ENCODE measurements at regions not wholly inside any gene's neighbourhood (a gene's known extent, or its start where the extent isn't known, plus 50 kb on each side); places are given as distances from the start of the nearest gene placed in this dataset.

DNA sequence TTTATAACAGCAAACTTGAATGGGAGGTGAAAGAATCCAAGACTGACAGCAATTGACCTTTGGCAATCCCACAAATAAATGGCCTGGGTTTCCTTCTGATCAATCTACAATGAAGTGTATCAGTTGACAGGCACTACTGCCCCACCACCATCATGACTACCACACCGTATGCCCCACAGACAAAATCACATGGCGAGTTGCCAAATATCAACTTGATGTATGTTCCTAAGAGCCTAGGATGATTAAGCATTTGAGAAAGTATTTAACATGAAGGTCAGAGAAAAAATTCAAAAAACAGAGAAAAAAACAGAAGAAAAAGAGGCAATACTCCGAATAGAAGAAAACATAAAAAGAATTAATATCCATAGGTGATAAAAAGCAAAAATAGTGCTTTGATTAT, 215.9 kb upstream of the STAC start (continued):
- TF ChIP-seq, protein P1, sequence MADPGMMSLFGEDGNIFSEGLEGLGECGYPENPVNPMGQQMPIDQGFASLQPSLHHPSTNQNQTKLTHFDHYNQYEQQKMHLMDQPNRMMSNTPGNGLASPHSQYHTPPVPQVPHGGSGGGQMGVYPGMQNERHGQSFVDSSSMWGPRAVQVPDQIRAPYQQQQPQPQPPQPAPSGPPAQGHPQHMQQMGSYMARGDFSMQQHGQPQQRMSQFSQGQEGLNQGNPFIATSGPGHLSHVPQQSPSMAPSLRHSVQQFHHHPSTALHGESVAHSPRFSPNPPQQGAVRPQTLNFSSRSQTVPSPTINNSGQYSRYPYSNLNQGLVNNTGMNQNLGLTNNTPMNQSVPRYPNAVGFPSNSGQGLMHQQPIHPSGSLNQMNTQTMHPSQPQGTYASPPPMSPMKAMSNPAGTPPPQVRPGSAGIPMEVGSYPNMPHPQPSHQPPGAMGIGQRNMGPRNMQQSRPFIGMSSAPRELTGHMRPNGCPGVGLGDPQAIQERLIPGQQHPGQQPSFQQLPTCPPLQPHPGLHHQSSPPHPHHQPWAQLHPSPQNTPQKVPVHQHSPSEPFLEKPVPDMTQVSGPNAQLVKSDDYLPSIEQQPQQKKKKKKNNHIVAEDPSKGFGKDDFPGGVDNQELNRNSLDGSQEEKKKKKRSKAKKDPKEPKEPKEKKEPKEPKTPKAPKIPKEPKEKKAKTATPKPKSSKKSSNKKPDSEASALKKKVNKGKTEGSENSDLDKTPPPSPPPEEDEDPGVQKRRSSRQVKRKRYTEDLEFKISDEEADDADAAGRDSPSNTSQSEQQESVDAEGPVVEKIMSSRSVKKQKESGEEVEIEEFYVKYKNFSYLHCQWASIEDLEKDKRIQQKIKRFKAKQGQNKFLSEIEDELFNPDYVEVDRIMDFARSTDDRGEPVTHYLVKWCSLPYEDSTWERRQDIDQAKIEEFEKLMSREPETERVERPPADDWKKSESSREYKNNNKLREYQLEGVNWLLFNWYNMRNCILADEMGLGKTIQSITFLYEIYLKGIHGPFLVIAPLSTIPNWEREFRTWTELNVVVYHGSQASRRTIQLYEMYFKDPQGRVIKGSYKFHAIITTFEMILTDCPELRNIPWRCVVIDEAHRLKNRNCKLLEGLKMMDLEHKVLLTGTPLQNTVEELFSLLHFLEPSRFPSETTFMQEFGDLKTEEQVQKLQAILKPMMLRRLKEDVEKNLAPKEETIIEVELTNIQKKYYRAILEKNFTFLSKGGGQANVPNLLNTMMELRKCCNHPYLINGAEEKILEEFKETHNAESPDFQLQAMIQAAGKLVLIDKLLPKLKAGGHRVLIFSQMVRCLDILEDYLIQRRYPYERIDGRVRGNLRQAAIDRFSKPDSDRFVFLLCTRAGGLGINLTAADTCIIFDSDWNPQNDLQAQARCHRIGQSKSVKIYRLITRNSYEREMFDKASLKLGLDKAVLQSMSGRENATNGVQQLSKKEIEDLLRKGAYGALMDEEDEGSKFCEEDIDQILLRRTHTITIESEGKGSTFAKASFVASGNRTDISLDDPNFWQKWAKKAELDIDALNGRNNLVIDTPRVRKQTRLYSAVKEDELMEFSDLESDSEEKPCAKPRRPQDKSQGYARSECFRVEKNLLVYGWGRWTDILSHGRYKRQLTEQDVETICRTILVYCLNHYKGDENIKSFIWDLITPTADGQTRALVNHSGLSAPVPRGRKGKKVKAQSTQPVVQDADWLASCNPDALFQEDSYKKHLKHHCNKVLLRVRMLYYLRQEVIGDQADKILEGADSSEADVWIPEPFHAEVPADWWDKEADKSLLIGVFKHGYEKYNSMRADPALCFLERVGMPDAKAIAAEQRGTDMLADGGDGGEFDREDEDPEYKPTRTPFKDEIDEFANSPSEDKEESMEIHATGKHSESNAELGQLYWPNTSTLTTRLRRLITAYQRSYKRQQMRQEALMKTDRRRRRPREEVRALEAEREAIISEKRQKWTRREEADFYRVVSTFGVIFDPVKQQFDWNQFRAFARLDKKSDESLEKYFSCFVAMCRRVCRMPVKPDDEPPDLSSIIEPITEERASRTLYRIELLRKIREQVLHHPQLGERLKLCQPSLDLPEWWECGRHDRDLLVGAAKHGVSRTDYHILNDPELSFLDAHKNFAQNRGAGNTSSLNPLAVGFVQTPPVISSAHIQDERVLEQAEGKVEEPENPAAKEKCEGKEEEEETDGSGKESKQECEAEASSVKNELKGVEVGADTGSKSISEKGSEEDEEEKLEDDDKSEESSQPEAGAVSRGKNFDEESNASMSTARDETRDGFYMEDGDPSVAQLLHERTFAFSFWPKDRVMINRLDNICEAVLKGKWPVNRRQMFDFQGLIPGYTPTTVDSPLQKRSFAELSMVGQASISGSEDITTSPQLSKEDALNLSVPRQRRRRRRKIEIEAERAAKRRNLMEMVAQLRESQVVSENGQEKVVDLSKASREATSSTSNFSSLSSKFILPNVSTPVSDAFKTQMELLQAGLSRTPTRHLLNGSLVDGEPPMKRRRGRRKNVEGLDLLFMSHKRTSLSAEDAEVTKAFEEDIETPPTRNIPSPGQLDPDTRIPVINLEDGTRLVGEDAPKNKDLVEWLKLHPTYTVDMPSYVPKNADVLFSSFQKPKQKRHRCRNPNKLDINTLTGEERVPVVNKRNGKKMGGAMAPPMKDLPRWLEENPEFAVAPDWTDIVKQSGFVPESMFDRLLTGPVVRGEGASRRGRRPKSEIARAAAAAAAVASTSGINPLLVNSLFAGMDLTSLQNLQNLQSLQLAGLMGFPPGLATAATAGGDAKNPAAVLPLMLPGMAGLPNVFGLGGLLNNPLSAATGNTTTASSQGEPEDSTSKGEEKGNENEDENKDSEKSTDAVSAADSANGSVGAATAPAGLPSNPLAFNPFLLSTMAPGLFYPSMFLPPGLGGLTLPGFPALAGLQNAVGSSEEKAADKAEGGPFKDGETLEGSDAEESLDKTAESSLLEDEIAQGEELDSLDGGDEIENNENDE (IDR thresholded peaks at IDR 0.05; ENCODE audit: insufficient replicate concordance, low read length) = no peak
- TF ChIP-seq RAD21 (IDR thresholded peaks at IDR 0.05 in 1 of 2, conservative IDR thresholded peaks at IDR 0.05 in 1 of 2; ENCODE audit: low read depth in 2 of 2, low read length in 2 of 2) = no peak
- no peak for TF ChIP-seq PHF8 (conservative IDR thresholded peaks at IDR 0.05; ENCODE audit: low read depth, low read length)
- TF ChIP-seq SIX5 (IDR thresholded peaks at IDR 0.05; ENCODE audit: low read depth, low read length) = no peak
- TF ChIP-seq SIRT6 (IDR thresholded peaks at IDR 0.05; ENCODE audit: low read length) = no peak
- TF ChIP-seq, protein P2, sequence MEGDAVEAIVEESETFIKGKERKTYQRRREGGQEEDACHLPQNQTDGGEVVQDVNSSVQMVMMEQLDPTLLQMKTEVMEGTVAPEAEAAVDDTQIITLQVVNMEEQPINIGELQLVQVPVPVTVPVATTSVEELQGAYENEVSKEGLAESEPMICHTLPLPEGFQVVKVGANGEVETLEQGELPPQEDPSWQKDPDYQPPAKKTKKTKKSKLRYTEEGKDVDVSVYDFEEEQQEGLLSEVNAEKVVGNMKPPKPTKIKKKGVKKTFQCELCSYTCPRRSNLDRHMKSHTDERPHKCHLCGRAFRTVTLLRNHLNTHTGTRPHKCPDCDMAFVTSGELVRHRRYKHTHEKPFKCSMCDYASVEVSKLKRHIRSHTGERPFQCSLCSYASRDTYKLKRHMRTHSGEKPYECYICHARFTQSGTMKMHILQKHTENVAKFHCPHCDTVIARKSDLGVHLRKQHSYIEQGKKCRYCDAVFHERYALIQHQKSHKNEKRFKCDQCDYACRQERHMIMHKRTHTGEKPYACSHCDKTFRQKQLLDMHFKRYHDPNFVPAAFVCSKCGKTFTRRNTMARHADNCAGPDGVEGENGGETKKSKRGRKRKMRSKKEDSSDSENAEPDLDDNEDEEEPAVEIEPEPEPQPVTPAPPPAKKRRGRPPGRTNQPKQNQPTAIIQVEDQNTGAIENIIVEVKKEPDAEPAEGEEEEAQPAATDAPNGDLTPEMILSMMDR (IDR thresholded peaks at IDR 0.05; ENCODE audit: control extremely low read depth in 1 of 3, insufficient read depth in 1 of 3, low read depth in 1 of 3, low read length in 3 of 3) = no peak
- no peak for TF ChIP-seq KDM5A (IDR thresholded peaks at IDR 0.05; ENCODE audit: low read length)
- TF ChIP-seq KDM1A (IDR thresholded peaks at IDR 0.05; ENCODE audit: borderline replicate concordance, low read length) = no peak

All from H1 (cell line).